ENCODE measurements at regions not wholly inside any gene's neighbourhood (a gene's known extent, or its start where the extent isn't known, plus 50 kb on each side); places are given as distances from the start of the nearest gene placed in this dataset.

DNA sequence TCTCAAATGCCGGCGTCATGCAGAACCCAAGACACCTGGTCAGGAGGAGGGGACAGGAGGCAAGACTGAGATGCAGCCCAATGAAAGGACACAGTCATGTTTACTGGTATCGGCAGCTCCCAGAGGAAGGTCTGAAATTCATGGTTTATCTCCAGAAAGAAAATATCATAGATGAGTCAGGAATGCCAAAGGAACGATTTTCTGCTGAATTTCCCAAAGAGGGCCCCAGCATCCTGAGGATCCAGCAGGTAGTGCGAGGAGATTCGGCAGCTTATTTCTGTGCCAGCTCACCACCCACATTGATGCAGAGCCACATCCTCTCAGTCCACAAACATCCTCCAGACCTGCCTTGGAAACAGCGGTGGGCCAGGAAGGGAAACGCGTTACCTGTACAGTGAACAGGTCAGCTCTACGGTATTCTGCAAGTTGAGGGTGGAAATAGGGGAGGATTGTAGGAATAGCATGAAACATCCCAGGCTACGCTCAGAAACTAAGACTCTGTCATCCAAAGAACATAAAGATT, 133.1 kb upstream of the PRSS1 start:
- DNase-seq (ENCODE audit: low spot score) = no peak

DNA sequence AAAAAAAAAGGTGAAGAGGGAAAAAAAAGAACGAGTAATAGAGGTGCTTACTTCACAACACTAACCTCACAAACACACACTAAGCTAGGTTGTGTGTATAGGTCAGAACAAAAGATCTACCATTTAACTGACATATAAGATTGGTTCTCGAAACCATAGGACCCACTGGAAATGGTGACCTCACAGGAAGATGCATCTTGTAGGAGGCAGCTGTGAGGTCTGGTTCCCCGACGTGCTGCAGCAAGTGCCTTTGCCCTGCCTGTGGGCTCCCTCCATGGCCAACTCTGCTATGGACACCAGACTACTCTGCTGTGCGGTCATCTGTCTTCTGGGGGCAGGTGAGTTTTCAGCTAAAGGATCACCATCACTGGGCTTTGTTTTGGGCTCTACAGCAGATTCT, 133.8 kb upstream of the PRSS1 start:
- Mint-ChIP-seq H3K4me3 (no peak overlapping the region), H3K27me3 (ENCODE audit: low read depth) (no peaks in the 10 kb centered on the region), H3K9me3 (no peaks in the 10 kb centered on the region), H3K27ac (no peak overlapping the region), H3K36me3 (no peaks in the 10 kb centered on the region), H3K4me1 (peaks cover 8% of the 10 kb centered on the region)
- ATAC-seq (no peak), DNase-seq (ENCODE audit: low spot score) (no peak)
- TF ChIP-seq SP1 (CRISPR knock-in tag; conservative IDR thresholded peaks at IDR 0.05) (no peak), CBFB (CRISPR knock-in tag; IDR thresholded peaks at IDR 0.05; ENCODE audit: low read depth) (no peak), ZMAT4 (CRISPR knock-in tag; IDR thresholded peaks at IDR 0.05) (no peak)
- ChIA-PET POLR2A (interaction anchor here (0.6 kb wide), 1 partner anchor 557 kb away, joined by 4 read pairs; no protein-coding TSS in a partner anchor), CTCF (interaction anchor here (0.7 to 1.9 kb wide), 8 partner anchors 10 to 203 kb away, joined by 3 to 11 read pairs (median 4); no protein-coding TSS in a partner anchor)

More for the DNA sequence above, 133.1 kb upstream of the PRSS1 start:
- ChIA-PET POLR2A (no interaction called here), CTCF (interaction anchor here (1.1 to 1.9 kb wide), 6 partner anchors 10 to 203 kb away, joined by 3 to 11 read pairs (median 4); no protein-coding TSS in a partner anchor)
- TF ChIP-seq, protein P1, sequence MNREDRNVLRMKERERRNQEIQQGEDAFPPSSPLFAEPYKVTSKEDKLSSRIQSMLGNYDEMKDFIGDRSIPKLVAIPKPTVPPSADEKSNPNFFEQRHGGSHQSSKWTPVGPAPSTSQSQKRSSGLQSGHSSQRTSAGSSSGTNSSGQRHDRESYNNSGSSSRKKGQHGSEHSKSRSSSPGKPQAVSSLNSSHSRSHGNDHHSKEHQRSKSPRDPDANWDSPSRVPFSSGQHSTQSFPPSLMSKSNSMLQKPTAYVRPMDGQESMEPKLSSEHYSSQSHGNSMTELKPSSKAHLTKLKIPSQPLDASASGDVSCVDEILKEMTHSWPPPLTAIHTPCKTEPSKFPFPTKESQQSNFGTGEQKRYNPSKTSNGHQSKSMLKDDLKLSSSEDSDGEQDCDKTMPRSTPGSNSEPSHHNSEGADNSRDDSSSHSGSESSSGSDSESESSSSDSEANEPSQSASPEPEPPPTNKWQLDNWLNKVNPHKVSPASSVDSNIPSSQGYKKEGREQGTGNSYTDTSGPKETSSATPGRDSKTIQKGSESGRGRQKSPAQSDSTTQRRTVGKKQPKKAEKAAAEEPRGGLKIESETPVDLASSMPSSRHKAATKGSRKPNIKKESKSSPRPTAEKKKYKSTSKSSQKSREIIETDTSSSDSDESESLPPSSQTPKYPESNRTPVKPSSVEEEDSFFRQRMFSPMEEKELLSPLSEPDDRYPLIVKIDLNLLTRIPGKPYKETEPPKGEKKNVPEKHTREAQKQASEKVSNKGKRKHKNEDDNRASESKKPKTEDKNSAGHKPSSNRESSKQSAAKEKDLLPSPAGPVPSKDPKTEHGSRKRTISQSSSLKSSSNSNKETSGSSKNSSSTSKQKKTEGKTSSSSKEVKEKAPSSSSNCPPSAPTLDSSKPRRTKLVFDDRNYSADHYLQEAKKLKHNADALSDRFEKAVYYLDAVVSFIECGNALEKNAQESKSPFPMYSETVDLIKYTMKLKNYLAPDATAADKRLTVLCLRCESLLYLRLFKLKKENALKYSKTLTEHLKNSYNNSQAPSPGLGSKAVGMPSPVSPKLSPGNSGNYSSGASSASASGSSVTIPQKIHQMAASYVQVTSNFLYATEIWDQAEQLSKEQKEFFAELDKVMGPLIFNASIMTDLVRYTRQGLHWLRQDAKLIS (CRISPR knock-in tag; IDR thresholded peaks at IDR 0.05; ENCODE audit: borderline replicate concordance) = no peak
- TF ChIP-seq NFYB (CRISPR knock-in tag; conservative IDR thresholded peaks at IDR 0.05; ENCODE audit: low read depth) = no peak
- TF ChIP-seq, protein P2, sequence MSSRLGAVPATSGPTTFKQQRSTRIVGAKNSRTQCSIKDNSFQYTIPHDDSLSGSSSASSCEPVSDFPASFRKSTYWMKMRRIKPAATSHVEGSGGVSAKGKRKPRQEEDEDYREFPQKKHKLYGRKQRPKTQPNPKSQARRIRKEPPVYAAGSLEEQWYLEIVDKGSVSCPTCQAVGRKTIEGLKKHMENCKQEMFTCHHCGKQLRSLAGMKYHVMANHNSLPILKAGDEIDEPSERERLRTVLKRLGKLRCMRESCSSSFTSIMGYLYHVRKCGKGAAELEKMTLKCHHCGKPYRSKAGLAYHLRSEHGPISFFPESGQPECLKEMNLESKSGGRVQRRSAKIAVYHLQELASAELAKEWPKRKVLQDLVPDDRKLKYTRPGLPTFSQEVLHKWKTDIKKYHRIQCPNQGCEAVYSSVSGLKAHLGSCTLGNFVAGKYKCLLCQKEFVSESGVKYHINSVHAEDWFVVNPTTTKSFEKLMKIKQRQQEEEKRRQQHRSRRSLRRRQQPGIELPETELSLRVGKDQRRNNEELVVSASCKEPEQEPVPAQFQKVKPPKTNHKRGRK (CRISPR knock-in tag; IDR thresholded peaks at IDR 0.05; ENCODE audit: borderline replicate concordance) = no peak
- no peak for TF ChIP-seq PRRX2 (CRISPR knock-in tag; IDR thresholded peaks at IDR 0.05)
- TF ChIP-seq NR3C1 (CRISPR knock-in tag; conservative IDR thresholded peaks at IDR 0.05; ENCODE audit: low read depth) = no peak
- TF ChIP-seq ZNF232 (CRISPR knock-in tag; IDR thresholded peaks at IDR 0.05) = no peak
- no peak for TF ChIP-seq IRF2 (CRISPR knock-in tag; IDR thresholded peaks at IDR 0.05; ENCODE audit: borderline replicate concordance, low read depth)
- no peak for TF ChIP-seq ZNF396 (CRISPR knock-in tag; IDR thresholded peaks at IDR 0.05; ENCODE audit: borderline replicate concordance)
- no peak for TF ChIP-seq GRHL2 (CRISPR knock-in tag; IDR thresholded peaks at IDR 0.05; ENCODE audit: insufficient replicate concordance, severe bottlenecking)
- no peak for TF ChIP-seq ETV6 (CRISPR knock-in tag; IDR thresholded peaks at IDR 0.05)
- TF ChIP-seq, protein P3, sequence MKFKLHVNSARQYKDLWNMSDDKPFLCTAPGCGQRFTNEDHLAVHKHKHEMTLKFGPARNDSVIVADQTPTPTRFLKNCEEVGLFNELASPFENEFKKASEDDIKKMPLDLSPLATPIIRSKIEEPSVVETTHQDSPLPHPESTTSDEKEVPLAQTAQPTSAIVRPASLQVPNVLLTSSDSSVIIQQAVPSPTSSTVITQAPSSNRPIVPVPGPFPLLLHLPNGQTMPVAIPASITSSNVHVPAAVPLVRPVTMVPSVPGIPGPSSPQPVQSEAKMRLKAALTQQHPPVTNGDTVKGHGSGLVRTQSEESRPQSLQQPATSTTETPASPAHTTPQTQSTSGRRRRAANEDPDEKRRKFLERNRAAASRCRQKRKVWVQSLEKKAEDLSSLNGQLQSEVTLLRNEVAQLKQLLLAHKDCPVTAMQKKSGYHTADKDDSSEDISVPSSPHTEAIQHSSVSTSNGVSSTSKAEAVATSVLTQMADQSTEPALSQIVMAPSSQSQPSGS (CRISPR knock-in tag; IDR thresholded peaks at IDR 0.05; ENCODE audit: borderline replicate concordance, low read depth) = no peak
- no peak for TF ChIP-seq JAZF1 (CRISPR knock-in tag; IDR thresholded peaks at IDR 0.05)
- no peak for TF ChIP-seq OVOL2 (CRISPR knock-in tag; IDR thresholded peaks at IDR 0.05; ENCODE audit: borderline replicate concordance)
- TF ChIP-seq ZBTB21 (CRISPR knock-in tag; IDR thresholded peaks at IDR 0.05; ENCODE audit: borderline replicate concordance) = no peak
- Mint-ChIP-seq H3K9me3 (no peaks in the 10 kb centered on the region), H3K4me1 (peaks cover 7% of the 10 kb centered on the region), H3K36me3 (no peaks in the 10 kb centered on the region), H3K4me3 (no peak overlapping the region), H3K27ac (no peak overlapping the region), H3K27me3 (ENCODE audit: low read depth) (no peaks in the 10 kb centered on the region)
- ATAC-seq = no peak
